PC-3 (cell line): ENCODE measurements at regions not wholly inside any gene's neighbourhood (a gene's known extent, or its start where the extent isn't known, plus 50 kb on each side); places are given as distances from the start of the nearest gene placed in this dataset.

ENCODE experiments used
- CTCF ChIP-seq: fragments of 300-600 bp; sonication (generic); conservative IDR thresholded peaks from 2 replicates; pipeline ENCODE4 v1.5.1; 2017; ENCODE audit warnings: antibody characterized with exemption, low read depth, mild to moderate bottlenecking, low read length
- EZH2 ChIP-seq: fragments of 300-600 bp; sonication (generic); IDR thresholded peaks from one replicate; pipeline ENCODE4 v1.6.1; 2017; ENCODE audit warnings: antibody characterized with exemption, mild to moderate bottlenecking, low read length; ENCODE audit not compliant: unreplicated experiment

GRCh38 chr3:80601479-80601878, 833.7 kb upstream of the ROBO1 start:
- no peak for TF ChIP-seq CTCF
- no peak for TF ChIP-seq EZH2
